ENCODE measurements at regions not wholly inside any gene's neighbourhood (a gene's known extent, or its start where the extent isn't known, plus 50 kb on each side); places are given as distances from the start of the nearest gene placed in this dataset.

- DNase-seq (ENCODE audit: low read depth in 3 of 3): no peak
Measured at GRCh38 chr5:174374206-174374605, 328.7 kb downstream of the NSG2 start.

- DNase-seq (ENCODE audit: low read depth in 3 of 3): no peak
Measured at GRCh38 chr5:174376056-174376455, 330.6 kb downstream of the NSG2 start.

GRCh38 chr5:174376726-174377373, 331.3 kb downstream of the NSG2 start:
- DNase-seq (ENCODE audit: low read depth in 3 of 3): no peak

DNA sequence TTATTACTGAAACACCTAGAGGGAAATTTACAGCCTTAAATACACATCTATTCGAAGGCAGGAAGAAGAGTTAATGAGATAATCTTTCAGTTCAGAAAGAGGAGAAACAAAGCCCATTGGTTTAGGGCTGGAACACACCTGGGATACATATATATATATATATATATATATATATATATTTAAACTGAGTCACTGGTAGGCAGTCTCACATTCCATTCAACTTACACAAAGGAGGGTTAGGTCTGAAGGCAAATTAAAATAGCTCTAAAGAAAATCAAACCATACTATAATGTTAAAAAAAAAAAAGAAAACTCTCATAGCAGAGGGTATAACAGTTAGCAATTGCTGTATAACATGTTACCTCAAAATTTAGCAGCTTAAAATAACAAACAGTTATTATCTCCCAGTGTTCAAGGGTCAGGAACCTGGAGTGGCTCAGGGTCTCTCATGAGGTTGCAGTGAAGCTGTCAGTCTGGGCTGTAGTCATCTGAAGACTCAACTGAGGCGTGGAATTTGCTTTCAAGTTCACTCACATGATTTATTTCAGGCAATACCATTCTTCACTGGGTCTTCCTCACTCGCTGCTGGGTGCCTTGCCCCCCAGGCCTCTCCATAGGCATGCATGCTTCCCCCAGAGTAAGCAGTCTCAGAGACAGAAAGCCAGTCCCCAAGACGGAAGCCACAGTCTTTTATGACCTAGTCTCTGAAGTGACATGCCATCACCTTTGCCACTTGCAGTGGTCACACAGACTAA, 332.8 kb downstream of the NSG2 start:
- DNase-seq (ENCODE audit: low read depth in 3 of 3): no peak

DNA sequence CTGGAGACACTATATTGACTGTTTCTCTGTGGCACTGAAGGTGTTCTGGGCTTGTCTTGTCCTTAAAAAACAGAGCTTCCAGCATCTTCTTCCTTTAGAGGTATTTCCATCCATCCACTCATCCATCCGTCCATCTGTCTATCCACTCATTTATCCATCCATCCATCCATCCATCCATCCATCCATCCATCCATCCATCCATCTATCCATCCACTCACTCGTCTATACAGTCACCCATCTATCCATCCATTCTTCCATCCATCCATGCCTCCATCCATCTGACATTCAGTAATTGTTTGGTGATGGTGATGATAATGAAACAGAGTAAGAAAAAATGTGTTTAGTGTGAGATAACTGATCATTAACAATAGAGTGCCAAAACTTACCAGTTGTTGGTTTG, 334.8 kb downstream of the NSG2 start:
- DNase-seq (ENCODE audit: low read depth in 3 of 3): no peak

GRCh38 chr5:174381241-174381640, 335.7 kb downstream of the NSG2 start:
- DNase-seq (ENCODE audit: low read depth in 3 of 3): no peak

GRCh38 chr5:174383210-174384167, 338.0 kb downstream of the NSG2 start:
- no peak for DNase-seq (ENCODE audit: low read depth in 3 of 3)

DNA sequence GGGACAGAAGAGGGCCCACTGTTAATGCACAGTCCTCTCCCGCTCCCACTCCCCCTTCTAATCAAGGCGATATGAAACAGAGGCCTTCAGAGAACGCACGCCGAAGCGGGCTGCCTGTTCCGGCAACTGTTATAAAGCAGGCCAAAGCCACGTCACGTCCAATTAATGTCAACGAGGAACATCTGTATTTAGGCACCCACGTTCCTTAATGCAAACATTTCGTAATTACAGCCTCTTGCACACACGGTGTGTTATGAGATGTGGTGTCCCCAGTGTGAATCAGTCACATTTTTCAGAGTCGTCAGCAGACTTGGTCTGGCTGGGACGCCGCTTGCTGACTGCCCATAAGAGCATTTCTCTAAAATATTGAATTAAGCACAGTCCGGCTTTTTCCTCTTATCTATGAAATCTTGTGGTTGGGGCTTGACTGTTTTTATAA, 339.0 kb downstream of the NSG2 start:
- DNase-seq (ENCODE audit: low read depth in 3 of 3): no peak

- DNase-seq (ENCODE audit: low read depth in 3 of 3): no peak
Measured at GRCh38 chr5:174386306-174386705, 338.1 kb upstream of the MSX2 start.

DNA sequence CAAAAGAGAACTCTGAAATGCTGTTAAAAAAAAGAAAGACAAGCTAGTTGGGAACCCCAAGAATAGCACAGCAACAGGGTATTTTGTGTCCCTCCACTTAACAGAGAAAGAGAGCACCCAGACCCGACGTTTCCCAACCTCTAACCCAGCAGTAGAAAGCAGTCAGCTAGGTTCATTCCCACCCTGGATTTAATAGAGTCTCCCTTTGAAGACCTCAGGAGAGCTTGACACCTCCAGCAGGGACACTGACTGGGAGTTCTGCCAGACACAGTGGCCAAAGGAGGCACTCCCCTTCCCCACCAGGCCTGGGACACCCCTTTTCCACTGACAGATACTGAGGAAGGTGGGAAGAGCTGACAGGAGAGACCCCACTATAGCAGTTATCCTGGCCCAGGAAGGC, 337.5 kb upstream of the MSX2 start:
- no peak for DNase-seq (ENCODE audit: low read depth in 3 of 3)

GRCh38 chr5:174387448-174387847, 336.9 kb upstream of the MSX2 start:
- no peak for DNase-seq (ENCODE audit: low read depth in 3 of 3)

DNA sequence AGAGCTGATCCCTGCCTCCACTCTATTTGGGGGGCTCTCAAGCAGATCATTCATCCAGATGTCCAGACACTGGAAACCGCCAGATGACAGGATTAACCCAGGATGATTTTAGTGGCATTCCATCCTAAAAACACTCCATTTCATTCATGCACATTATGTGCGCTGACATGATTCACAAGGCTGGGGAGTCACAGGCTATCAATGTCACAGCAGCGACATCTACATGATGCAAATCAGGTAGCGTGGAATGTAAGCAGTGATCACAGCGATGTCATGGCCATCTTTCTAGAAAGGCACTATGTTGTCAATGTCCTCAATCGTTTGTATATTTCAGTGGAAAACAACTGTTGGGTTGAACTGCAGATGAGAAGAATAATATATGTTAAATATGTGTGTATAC, 331.5 kb upstream of the MSX2 start:
- DNase-seq (ENCODE audit: low read depth in 3 of 3): no peak

DNA sequence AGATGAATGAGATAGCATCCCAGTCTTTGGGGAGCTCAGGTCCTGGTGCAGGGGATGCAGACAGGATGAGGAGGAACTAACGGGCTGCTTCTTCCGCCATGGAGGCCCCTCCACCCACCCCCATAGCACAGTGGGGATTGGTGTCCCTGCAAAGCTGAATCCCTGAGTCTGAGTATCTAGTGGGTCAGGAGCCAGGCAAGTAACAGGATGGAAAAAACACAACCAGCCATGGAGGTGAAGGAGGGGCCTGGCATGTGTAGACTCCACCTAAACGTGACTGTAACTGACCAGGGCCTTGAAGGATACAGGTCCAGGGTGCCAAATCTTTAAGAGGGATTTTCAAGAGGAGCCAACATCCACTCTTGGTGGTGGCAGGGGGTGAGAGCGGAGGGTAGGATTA, 327.8 kb upstream of the MSX2 start:
- DNase-seq (ENCODE audit: low read depth in 3 of 3): no peak

DNA sequence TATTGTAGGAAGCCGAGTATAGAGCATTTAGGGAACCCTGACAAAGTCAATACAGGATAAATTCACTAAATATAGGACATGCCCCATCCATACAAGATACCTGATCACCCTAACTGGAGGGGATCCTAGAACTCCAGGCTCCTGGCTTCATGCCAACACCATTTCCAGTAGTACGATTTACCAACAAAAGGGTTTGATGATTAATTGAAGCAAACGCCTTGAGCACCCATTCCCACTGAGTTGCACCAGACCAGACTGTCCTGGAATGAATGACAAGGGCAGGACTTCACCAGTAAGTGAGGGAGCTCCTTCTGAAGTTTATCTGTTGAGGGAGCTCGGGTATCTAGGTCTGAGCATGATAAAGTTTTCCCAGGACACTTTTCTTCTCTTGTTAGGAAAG, 327.2 kb upstream of the MSX2 start:
- DNase-seq (ENCODE audit: low read depth in 3 of 3): no peak

DNA sequence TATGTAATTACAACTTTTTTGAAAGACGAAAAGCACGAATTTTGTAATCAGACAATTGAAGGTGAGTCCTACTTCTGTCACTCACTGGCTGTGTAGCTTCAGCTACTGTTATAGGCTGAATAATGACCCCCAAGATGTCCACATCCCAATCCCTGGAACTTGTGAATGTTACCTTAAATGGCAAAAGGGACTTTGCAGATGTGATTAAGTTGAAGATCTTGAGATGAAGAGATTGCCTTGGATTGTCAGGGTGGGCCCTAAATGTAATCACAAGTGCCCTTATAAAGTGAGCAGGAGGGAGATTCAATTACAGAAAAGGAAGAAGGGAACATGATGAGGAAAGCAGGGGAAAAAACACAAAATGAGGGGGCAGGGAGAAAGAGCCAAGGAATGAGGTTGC, 326.2 kb upstream of the MSX2 start:
- DNase-seq (ENCODE audit: low read depth in 3 of 3): no peak

- DNase-seq (ENCODE audit: low read depth in 3 of 3): no peak
Measured at GRCh38 chr5:174399411-174399810, 325.0 kb upstream of the MSX2 start.

GRCh38 chr5:174400461-174400860, 323.9 kb upstream of the MSX2 start:
- DNase-seq (ENCODE audit: low read depth in 3 of 3): no peak

DNA sequence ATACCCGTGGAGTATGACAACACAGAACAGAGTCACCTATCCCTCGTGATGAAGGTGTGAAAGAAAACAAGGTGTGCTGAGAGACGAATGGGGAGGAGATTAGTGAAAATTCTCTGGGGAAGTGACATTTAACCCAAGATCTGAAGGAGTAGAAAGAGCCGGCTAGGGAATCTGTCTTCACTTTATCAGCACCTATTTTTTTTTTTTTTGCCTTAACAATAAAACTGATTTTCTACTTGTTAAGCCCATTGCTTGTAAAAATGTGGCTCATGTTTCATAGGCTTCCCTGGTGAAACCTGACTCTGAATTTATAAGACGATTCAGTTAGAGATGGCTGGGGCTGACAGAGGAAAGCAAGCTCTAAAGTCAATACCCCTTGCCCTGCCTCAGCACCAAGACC, 322.6 kb upstream of the MSX2 start:
- DNase-seq (ENCODE audit: low read depth in 3 of 3): no peak

DNA sequence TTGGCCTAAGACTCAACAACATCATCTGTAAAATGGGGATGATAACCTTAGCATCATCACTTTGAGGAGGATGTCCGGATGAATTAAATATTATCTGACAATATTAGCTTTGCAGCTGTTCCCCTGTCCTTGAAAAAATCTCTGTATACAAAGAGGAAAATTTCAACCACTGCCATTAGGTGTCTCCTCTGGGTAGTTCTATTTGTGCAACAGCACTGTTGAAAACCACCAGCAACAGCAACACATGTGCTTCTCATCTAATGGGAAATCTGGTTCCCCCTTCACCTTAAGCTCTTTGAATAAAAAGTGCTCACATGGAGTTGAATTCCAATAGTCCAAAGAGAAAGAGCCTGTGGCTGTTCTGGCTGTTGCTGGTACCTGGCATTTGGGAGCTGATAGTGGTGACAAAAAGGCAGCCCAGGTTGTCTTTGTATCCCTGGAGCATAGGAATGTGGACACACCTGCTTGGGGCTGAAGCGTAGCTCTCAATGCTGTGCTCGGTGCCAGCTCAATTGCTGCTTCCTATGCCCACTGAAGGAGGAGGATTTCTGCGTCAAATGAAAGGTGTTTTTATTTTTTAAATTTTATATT, 322.1 kb upstream of the MSX2 start:
- DNase-seq (ENCODE audit: low read depth in 3 of 3): no peak

DNA sequence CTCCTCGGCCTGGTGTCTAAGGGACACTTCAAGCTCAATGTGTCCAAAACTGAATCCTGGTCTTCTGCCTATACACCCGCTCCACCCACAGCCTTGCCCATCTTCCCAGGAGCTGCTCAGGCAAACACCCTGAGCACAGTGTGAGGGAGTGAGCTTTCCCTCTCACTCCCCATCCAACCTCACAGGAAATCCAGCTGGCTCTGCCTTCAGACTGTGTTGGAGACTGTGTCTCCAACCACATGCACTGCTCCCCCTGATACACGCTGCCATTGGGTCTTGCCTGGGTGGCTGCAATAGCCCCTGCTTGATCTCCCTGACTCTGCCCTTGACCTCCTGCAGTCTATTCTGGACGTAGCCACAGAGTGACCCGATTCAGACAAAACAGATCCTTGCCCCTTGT, 319.5 kb upstream of the MSX2 start:
- no peak for DNase-seq (ENCODE audit: low read depth in 3 of 3)

GRCh38 chr5:174409070-174409469, 315.3 kb upstream of the MSX2 start:
- no peak for DNase-seq (ENCODE audit: low read depth in 3 of 3)

DNA sequence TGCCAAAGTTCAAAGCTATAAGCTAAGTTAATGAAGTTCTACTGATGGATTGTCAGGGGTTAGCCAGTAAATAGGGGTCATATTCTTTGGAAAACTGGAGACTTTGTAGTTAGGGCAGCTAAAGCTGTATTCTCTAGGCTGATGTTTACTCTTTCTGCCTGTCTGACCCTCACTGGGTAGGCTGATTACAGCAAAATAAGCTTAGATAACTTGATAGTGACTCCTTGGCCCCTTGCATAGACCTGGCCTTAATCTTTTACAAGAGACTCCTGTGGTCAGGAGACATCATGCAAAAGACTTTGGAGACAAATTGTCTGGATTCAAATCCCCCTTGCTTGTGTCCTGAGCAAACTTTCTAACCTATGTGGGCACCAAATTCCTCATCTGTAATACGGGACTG, 314.4 kb upstream of the MSX2 start:
- no peak for DNase-seq (ENCODE audit: low read depth in 3 of 3)
